Endothelial cell (in vitro differentiated cells): ENCODE measurements at regions not wholly inside any gene's neighbourhood (a gene's known extent, or its start where the extent isn't known, plus 50 kb on each side); places are given as distances from the start of the nearest gene placed in this dataset.

Source experiments
- DNase-seq: peaks from one replicate; pipeline ENCODE4 v3.0.0; 2021; ENCODE audit warnings: low spot score
- H3K27ac Mint-ChIP-seq: one replicate; pipeline ENCODE4 v1.8.0; 2021; ENCODE audit warnings: mixed read lengths, inconsistent platforms; ENCODE audit not compliant: unreplicated experiment
- H3K27me3 Mint-ChIP-seq: one replicate; pipeline ENCODE4 v1.8.0; 2021; ENCODE audit warnings: mild to moderate bottlenecking, moderate library complexity, mixed read lengths, inconsistent platforms; ENCODE audit not compliant: unreplicated experiment
- H3K36me3 Mint-ChIP-seq: one replicate; pipeline ENCODE4 v1.8.0; 2021; ENCODE audit warnings: mild to moderate bottlenecking, low read depth, mixed read lengths, inconsistent platforms; ENCODE audit not compliant: unreplicated experiment
- H3K4me1 Mint-ChIP-seq: one replicate; pipeline ENCODE4 v1.8.0; 2021; ENCODE audit warnings: mild to moderate bottlenecking, mixed read lengths, inconsistent platforms; ENCODE audit not compliant: unreplicated experiment
- H3K4me3 Mint-ChIP-seq: one replicate; pipeline ENCODE4 v1.8.0; 2021; ENCODE audit warnings: mild to moderate bottlenecking, mixed read lengths, inconsistent platforms; ENCODE audit not compliant: unreplicated experiment
- H3K9me3 Mint-ChIP-seq: one replicate; pipeline ENCODE4 v1.8.0; 2021; ENCODE audit warnings: mixed read lengths, inconsistent platforms; ENCODE audit not compliant: unreplicated experiment
- TF ChIP-seq, protein P1 (sequence below): fragments of 200-600 bp; sonication (generic); IDR thresholded peaks from one replicate; pipeline ENCODE4 v1.5.0; 2021; ENCODE audit warnings: antibody characterized with exemption; ENCODE audit not compliant: unreplicated experiment

- Mint-ChIP-seq H3K27ac (no peak overlapping the region), H3K36me3 (no peaks in the 10 kb centered on the region), H3K9me3 (no peaks in the 10 kb centered on the region), H3K4me1 (no peaks in the 10 kb centered on the region), H3K4me3 (no peak overlapping the region), H3K27me3 (no peaks in the 10 kb centered on the region)
- DNase-seq, result no peak
- TF ChIP-seq, protein P1, sequence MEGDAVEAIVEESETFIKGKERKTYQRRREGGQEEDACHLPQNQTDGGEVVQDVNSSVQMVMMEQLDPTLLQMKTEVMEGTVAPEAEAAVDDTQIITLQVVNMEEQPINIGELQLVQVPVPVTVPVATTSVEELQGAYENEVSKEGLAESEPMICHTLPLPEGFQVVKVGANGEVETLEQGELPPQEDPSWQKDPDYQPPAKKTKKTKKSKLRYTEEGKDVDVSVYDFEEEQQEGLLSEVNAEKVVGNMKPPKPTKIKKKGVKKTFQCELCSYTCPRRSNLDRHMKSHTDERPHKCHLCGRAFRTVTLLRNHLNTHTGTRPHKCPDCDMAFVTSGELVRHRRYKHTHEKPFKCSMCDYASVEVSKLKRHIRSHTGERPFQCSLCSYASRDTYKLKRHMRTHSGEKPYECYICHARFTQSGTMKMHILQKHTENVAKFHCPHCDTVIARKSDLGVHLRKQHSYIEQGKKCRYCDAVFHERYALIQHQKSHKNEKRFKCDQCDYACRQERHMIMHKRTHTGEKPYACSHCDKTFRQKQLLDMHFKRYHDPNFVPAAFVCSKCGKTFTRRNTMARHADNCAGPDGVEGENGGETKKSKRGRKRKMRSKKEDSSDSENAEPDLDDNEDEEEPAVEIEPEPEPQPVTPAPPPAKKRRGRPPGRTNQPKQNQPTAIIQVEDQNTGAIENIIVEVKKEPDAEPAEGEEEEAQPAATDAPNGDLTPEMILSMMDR, result no peak
These were observed 229.2 kb downstream of the MAP2K6 start for GRCh38 chr17:69643686-69644085.

DNA sequence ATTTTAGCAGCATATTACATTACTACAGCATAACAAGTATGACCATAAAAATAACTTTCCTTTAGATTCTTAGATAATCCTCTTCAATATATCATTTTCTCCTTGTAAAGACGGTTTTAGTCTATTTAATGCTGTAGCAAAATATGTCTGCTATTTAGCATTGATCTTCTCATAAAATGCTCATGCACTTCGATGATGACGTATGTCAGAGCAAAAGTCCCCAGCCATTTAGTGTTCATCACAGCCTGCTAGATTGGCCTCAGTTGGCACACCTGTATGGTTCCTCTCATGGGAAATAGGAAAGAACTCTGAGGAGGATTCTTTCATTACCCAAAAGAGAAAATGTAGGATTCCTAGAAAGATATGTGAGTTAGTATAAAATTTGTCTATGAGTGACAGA, 232.2 kb downstream of the MAP2K6 start:
- Mint-ChIP-seq H3K9me3 (no peaks in the 10 kb centered on the region), H3K27ac (no peak overlapping the region), H3K27me3 (no peaks in the 10 kb centered on the region), H3K36me3 (no peaks in the 10 kb centered on the region), H3K4me1 (peaks cover 5% of the 10 kb centered on the region), H3K4me3 (no peak overlapping the region)
- no peak for DNase-seq
- TF ChIP-seq, protein P1, result no peak

DNA sequence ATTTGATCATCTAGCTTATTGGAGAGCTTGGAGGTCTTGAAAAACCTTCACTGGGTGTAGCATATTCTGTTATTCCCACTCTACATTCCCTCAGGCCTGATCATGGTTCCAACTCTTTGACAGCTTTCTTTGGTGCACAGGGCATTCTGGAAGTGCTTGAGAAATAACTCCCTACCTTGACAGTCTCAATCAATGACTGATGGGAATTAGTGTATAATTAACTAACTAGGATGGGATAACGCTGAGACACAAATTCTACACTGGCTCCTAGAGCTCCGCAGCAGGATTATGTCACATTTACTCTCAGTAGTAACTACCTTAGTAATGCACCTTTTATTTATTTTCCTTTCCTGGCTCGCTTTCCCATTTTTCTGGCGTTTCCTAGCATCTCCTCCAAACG, 236.4 kb downstream of the MAP2K6 start:
- H3K4me3 Mint-ChIP-seq, result no peak overlapping the region
- TF ChIP-seq, protein P1, result no peak

GRCh38 chr17:69651921-69652320, 237.4 kb downstream of the MAP2K6 start:
- Mint-ChIP-seq H3K36me3 (peaks cover 4% of the 10 kb centered on the region), H3K27ac (no peak overlapping the region), H3K4me1 (peaks cover 5% of the 10 kb centered on the region), H3K4me3 (no peak overlapping the region), H3K9me3 (no peaks in the 10 kb centered on the region), H3K27me3 (no peaks in the 10 kb centered on the region)
- TF ChIP-seq, protein P1, result no peak
- no peak for DNase-seq

More for the DNA sequence above, 236.4 kb downstream of the MAP2K6 start:
- no peak overlapping the region for H3K27ac Mint-ChIP-seq
- peaks cover 4% of the 10 kb centered on the region for H3K36me3 Mint-ChIP-seq
- H3K4me1 Mint-ChIP-seq, result peaks cover 5% of the 10 kb centered on the region
- DNase-seq, result no peak
- no peaks in the 10 kb centered on the region for H3K9me3 Mint-ChIP-seq
- no peaks in the 10 kb centered on the region for H3K27me3 Mint-ChIP-seq

DNA sequence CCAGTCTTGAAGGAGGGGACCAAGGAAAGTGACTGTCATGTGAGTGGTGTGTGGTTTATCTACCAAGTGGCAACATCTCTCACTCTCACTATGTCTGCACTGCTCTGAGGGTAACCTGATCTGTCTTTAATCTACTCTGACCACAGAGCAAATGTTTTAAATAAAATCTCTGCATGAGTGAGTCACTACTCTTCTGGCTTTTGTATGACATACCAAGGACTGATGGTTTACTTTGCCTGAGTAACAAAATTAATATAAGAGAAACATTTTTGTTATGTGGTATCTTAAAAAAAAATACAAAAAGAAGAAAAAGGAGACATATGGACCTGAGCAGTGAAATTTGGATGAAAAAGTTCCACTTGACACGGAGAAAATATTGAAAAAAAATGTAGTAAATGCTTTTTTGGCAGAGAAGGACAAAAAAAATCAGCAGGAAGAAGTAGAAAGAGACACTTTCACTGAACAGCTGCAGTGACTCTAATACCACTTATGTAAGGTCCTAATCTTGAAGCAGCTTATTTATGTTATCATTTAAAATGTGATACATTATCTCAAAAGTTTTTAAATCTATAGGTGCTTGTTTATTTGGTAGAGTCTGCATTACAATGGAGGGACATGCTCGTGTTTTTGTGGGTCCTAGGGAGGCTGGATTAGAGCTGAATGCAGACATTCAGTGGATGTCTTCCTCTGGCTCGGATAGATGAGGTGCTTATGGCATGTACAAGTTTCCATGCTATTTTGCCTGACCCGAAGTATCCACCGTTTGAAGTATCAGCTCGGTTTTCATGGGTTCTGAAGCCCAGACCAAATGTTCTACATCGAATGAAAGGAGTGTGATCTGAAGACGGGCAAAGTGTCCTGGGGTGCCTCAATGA, 240.7 kb downstream of the MAP2K6 start:
- Mint-ChIP-seq H3K4me1 (peaks cover 5% of the 10 kb centered on the region), H3K27ac (no peak overlapping the region), H3K36me3 (peaks cover 4% of the 10 kb centered on the region), H3K4me3 (no peak overlapping the region), H3K9me3 (no peaks in the 10 kb centered on the region), H3K27me3 (no peaks in the 10 kb centered on the region)
- TF ChIP-seq, protein P1, result no peak
- no peak for DNase-seq
